SK-N-SH (cell line): ENCODE measurements at regions not wholly inside any gene's neighbourhood (a gene's known extent, or its start where the extent isn't known, plus 50 kb on each side); places are given as distances from the start of the nearest gene placed in this dataset.

ENCODE experiments used
- YY1 ChIP-seq: IDR thresholded peaks from 2 replicates; pipeline ENCODE4 v1.4.0; 2012; ENCODE audit warnings: low read depth, mild to moderate bottlenecking
- TF ChIP-seq, protein P1 (sequence below): fragments of 200-600 bp; sonication (generic); IDR thresholded peaks from 2 replicates; pipeline ENCODE4 v1.6.1; 2017; ENCODE audit warnings: antibody characterized with exemption, mild to moderate bottlenecking, moderate library complexity

DNA sequence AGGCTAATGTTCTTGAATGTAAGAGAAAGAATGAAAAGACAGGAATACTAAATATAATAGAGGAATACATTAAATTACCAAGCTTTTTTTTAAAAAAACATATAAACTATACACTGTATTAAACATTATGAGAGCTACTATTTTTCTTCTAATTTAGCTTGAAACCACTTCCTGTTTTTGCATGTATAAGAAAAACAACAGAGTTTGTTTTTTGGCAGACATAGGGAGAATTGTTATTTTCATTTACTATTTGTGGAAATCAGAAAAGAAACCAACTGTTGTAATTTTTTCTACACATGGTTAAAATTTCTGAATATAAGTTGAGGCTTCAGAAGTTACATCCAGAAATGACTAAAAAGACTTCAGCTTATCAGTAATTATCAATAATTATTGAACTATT lies 991.8 kb upstream of the GJE1 start:
- TF ChIP-seq, protein P1, sequence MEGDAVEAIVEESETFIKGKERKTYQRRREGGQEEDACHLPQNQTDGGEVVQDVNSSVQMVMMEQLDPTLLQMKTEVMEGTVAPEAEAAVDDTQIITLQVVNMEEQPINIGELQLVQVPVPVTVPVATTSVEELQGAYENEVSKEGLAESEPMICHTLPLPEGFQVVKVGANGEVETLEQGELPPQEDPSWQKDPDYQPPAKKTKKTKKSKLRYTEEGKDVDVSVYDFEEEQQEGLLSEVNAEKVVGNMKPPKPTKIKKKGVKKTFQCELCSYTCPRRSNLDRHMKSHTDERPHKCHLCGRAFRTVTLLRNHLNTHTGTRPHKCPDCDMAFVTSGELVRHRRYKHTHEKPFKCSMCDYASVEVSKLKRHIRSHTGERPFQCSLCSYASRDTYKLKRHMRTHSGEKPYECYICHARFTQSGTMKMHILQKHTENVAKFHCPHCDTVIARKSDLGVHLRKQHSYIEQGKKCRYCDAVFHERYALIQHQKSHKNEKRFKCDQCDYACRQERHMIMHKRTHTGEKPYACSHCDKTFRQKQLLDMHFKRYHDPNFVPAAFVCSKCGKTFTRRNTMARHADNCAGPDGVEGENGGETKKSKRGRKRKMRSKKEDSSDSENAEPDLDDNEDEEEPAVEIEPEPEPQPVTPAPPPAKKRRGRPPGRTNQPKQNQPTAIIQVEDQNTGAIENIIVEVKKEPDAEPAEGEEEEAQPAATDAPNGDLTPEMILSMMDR = no peak
- TF ChIP-seq YY1 = no peak
